ENCODE measurements at regions not wholly inside any gene's neighbourhood (a gene's known extent, or its start where the extent isn't known, plus 50 kb on each side); places are given as distances from the start of the nearest gene placed in this dataset.
A peak's percentile ranks its signal among the peaks of the same experiment; 100 is the strongest.
"Not testable (repeated sequence)": the region's sequence is repeated elsewhere in the genome, so short reads cannot be mapped to it uniquely, and the experiment has no call there.

- DNase-seq (ENCODE audit: low spot score), result no peak
Measured at GRCh38 chr5:135157421-135158313, 123.6 kb upstream of the PITX1 start.

- DNase-seq (ENCODE audit: low spot score), result no peak
Measured at GRCh38 chr5:135156715-135157404, 122.8 kb upstream of the PITX1 start.

- DNase-seq (ENCODE audit: low spot score), result no peak
Measured at GRCh38 chr5:135156337-135156714, 122.3 kb upstream of the PITX1 start.

GRCh38 chr5:135155616-135156214 is 121.7 kb upstream of the PITX1 start:
- no peak for DNase-seq (ENCODE audit: low spot score)

GRCh38 chr5:135154961-135155360 is 120.9 kb upstream of the PITX1 start:
- DNase-seq (ENCODE audit: low spot score), result no peak

GRCh38 chr5:135154197-135154596 is 120.2 kb upstream of the PITX1 start:
- no peak for DNase-seq (ENCODE audit: low spot score)

- DNase-seq (ENCODE audit: low spot score), result no peak
Measured at GRCh38 chr5:135153661-135154060, 119.6 kb upstream of the PITX1 start.

GRCh38 chr5:135153259-135153658 is 119.2 kb upstream of the PITX1 start:
- DNase-seq (ENCODE audit: low spot score), result no peak

- not testable (repeated sequence) for DNase-seq (ENCODE audit: low spot score)
Measured at GRCh38 chr5:135151660-135152059, 117.6 kb upstream of the PITX1 start.

- no peak for DNase-seq (ENCODE audit: low spot score)
Measured at GRCh38 chr5:135151256-135151655, 117.2 kb upstream of the PITX1 start.

GRCh38 chr5:135150767-135151166 is 116.7 kb upstream of the PITX1 start:
- DNase-seq (ENCODE audit: low spot score), result no peak

- no peak for DNase-seq (ENCODE audit: low spot score)
Measured at GRCh38 chr5:135149956-135150723, 116.1 kb upstream of the PITX1 start.

GRCh38 chr5:135149229-135149955 is 115.4 kb upstream of the PITX1 start:
- no peak for DNase-seq (ENCODE audit: low spot score)

- DNase-seq (ENCODE audit: low spot score), result no peak
Measured at GRCh38 chr5:135147294-135148090, 113.5 kb upstream of the PITX1 start.

GRCh38 chr5:135145985-135146384 is 112.0 kb upstream of the PITX1 start:
- DNase-seq (ENCODE audit: low spot score), result no peak

- not testable (repeated sequence) for DNase-seq (ENCODE audit: low spot score)
Measured at GRCh38 chr5:135143682-135144081, 109.7 kb upstream of the PITX1 start.

GRCh38 chr5:135141303-135142268 is 107.6 kb upstream of the PITX1 start:
- no peak for DNase-seq (ENCODE audit: low spot score)

GRCh38 chr5:135140446-135141204 is 106.6 kb upstream of the PITX1 start:
- peak; percentile 34 for DNase-seq (ENCODE audit: low spot score)

All from Ammon's horn (tissue), 1 donor.